ENCODE measurements at regions not wholly inside any gene's neighbourhood (a gene's known extent, or its start where the extent isn't known, plus 50 kb on each side); places are given as distances from the start of the nearest gene placed in this dataset.

GRCh38 chr2:71747559-71747958 is 294.2 kb downstream of the DYSF start:
- H3F3A ChIP-seq (ENCODE audit: insufficient read depth): no peaks in the 10 kb centered on the region
- H3K27ac ChIP-seq (ENCODE audit: low read depth, low read length): no peak overlapping the region
- no peak overlapping the region for H3K4me3 ChIP-seq (ENCODE audit: insufficient read depth, low read length, poor library complexity, severe bottlenecking)
- no peaks in the 10 kb centered on the region for H3K36me3 ChIP-seq (ENCODE audit: low read length)
- no peaks in the 10 kb centered on the region for H3K27me3 ChIP-seq (ENCODE audit: low read length)
- TF ChIP-seq, protein P1, sequence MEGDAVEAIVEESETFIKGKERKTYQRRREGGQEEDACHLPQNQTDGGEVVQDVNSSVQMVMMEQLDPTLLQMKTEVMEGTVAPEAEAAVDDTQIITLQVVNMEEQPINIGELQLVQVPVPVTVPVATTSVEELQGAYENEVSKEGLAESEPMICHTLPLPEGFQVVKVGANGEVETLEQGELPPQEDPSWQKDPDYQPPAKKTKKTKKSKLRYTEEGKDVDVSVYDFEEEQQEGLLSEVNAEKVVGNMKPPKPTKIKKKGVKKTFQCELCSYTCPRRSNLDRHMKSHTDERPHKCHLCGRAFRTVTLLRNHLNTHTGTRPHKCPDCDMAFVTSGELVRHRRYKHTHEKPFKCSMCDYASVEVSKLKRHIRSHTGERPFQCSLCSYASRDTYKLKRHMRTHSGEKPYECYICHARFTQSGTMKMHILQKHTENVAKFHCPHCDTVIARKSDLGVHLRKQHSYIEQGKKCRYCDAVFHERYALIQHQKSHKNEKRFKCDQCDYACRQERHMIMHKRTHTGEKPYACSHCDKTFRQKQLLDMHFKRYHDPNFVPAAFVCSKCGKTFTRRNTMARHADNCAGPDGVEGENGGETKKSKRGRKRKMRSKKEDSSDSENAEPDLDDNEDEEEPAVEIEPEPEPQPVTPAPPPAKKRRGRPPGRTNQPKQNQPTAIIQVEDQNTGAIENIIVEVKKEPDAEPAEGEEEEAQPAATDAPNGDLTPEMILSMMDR (IDR thresholded peaks at IDR 0.05; ENCODE audit: insufficient read depth, low read length, poor library complexity, severe bottlenecking): no peak
- TF ChIP-seq EZH2phosphoT487 (conservative IDR thresholded peaks at IDR 0.05; ENCODE audit: low read length): no peak
- H2AFZ ChIP-seq (ENCODE audit: low read depth, low read length, severe bottlenecking): no peak overlapping the region
- no peaks in the 10 kb centered on the region for H3K9me3 ChIP-seq (ENCODE audit: insufficient read depth, low read length)
- no peaks in the 10 kb centered on the region for H3K79me2 ChIP-seq (ENCODE audit: insufficient read depth, low read length)
- no peaks in the 10 kb centered on the region for H3K9me2 ChIP-seq (replicated peaks; ENCODE audit: insufficient read depth, low read length)
- H3K4me2 ChIP-seq (ENCODE audit: low read depth, low read length, poor library complexity, severe bottlenecking): no peak overlapping the region
- no peaks in the 10 kb centered on the region for H4K20me1 ChIP-seq (ENCODE audit: low read depth, low read length)
- no peak overlapping the region for H3K9ac ChIP-seq (ENCODE audit: low read length)

- H3K4me3 ChIP-seq (ENCODE audit: insufficient read depth, low read length, poor library complexity, severe bottlenecking): no peak overlapping the region
- no peak overlapping the region for H3K4me2 ChIP-seq (ENCODE audit: low read depth, low read length, poor library complexity, severe bottlenecking)
- no peak overlapping the region for H3K27ac ChIP-seq (ENCODE audit: low read depth, low read length)
- H3K79me2 ChIP-seq (ENCODE audit: insufficient read depth, low read length): no peaks in the 10 kb centered on the region
- no peak for TF ChIP-seq EZH2phosphoT487 (conservative IDR thresholded peaks at IDR 0.05; ENCODE audit: low read length)
- TF ChIP-seq, protein P1 (IDR thresholded peaks at IDR 0.05; ENCODE audit: insufficient read depth, low read length, poor library complexity, severe bottlenecking): no peak
- H3K9ac ChIP-seq (ENCODE audit: low read length): no peak overlapping the region
- no peaks in the 10 kb centered on the region for H3K36me3 ChIP-seq (ENCODE audit: low read length)
- no peaks in the 10 kb centered on the region for H3K9me2 ChIP-seq (replicated peaks; ENCODE audit: insufficient read depth, low read length)
- no peaks in the 10 kb centered on the region for H3F3A ChIP-seq (ENCODE audit: insufficient read depth)
- no peak overlapping the region for H2AFZ ChIP-seq (ENCODE audit: low read depth, low read length, severe bottlenecking)
- H3K9me3 ChIP-seq (ENCODE audit: insufficient read depth, low read length): no peaks in the 10 kb centered on the region
- no peaks in the 10 kb centered on the region for H4K20me1 ChIP-seq (ENCODE audit: low read depth, low read length)
- no peaks in the 10 kb centered on the region for H3K27me3 ChIP-seq (ENCODE audit: low read length)
Observed at GRCh38 chr2:71746946-71747501, 293.7 kb downstream of the DYSF start.

- Histone ChIP-seq H3K27ac (ENCODE audit: low read depth, low read length) (no peak overlapping the region), H3K79me2 (ENCODE audit: insufficient read depth, low read length) (no peaks in the 10 kb centered on the region), H3F3A (ENCODE audit: insufficient read depth) (no peaks in the 10 kb centered on the region), H4K20me1 (ENCODE audit: low read depth, low read length) (no peaks in the 10 kb centered on the region), H3K27me3 (ENCODE audit: low read length) (no peaks in the 10 kb centered on the region), H3K4me2 (ENCODE audit: low read depth, low read length, poor library complexity, severe bottlenecking) (no peak overlapping the region), H3K9me2 (replicated peaks; ENCODE audit: insufficient read depth, low read length) (no peaks in the 10 kb centered on the region), H2AFZ (ENCODE audit: low read depth, low read length, severe bottlenecking) (no peak overlapping the region), H3K9ac (ENCODE audit: low read length) (no peak overlapping the region), H3K36me3 (ENCODE audit: low read length) (no peaks in the 10 kb centered on the region), H3K9me3 (ENCODE audit: insufficient read depth, low read length) (no peaks in the 10 kb centered on the region), H3K4me3 (ENCODE audit: insufficient read depth, low read length, poor library complexity, severe bottlenecking) (no peak overlapping the region)
- TF ChIP-seq, protein P1 (IDR thresholded peaks at IDR 0.05; ENCODE audit: insufficient read depth, low read length, poor library complexity, severe bottlenecking): no peak
- TF ChIP-seq EZH2phosphoT487 (conservative IDR thresholded peaks at IDR 0.05; ENCODE audit: low read length): no peak
Observed at GRCh38 chr2:71744781-71745180, 291.4 kb downstream of the DYSF start.
